H9 (cell line): ENCODE measurements at regions not wholly inside any gene's neighbourhood (a gene's known extent, or its start where the extent isn't known, plus 50 kb on each side); places are given as distances from the start of the nearest gene placed in this dataset.
A peak's percentile ranks its signal among the peaks of the same experiment; 100 is the strongest.
"Not testable (repeated sequence)": the region's sequence is repeated elsewhere in the genome, so short reads cannot be mapped to it uniquely, and the experiment has no call there.

ENCODE experiments used
- DNase-seq: peaks from one replicate; pipeline ENCODE4 v3.0.0-alpha.2; 2017
- H2AFZ ChIP-seq: one replicate; pipeline ENCODE4 v1.6.1; 2013; ENCODE audit warnings: mild to moderate bottlenecking, low read length, control low read depth, moderate library complexity
- H2AK5ac ChIP-seq: 2 replicates; pipeline ENCODE4 v1.6.1; 2013; ENCODE audit warnings: low read length, control low read depth, mixed read lengths; ENCODE audit not compliant: insufficient read length
- H2BK120ac ChIP-seq: one replicate; pipeline ENCODE4 v1.6.1; 2013; ENCODE audit warnings: low read depth, mild to moderate bottlenecking, low read length, control low read depth, inconsistent platforms; ENCODE audit not compliant: poor library complexity, severe bottlenecking
- H2BK12ac ChIP-seq: 2 replicates; pipeline ENCODE4 v1.6.1; 2013; ENCODE audit warnings: low read length, control low read depth, mixed read lengths, low read depth; ENCODE audit not compliant: insufficient read length
- H2BK15ac ChIP-seq: 2 replicates; pipeline ENCODE4 v1.6.1; 2013; ENCODE audit warnings: low read depth, low read length, control low read depth
- H2BK20ac ChIP-seq: one replicate; pipeline ENCODE4 v1.6.1; 2013; ENCODE audit warnings: low read depth, mild to moderate bottlenecking, low read length, control low read depth, inconsistent platforms; ENCODE audit not compliant: poor library complexity, severe bottlenecking
- H2BK5ac ChIP-seq: 2 replicates; pipeline ENCODE4 v1.6.1; 2013; ENCODE audit warnings: low read length, control low read depth, mixed read lengths; ENCODE audit not compliant: insufficient read length
- H3K14ac ChIP-seq: 2 replicates; pipeline ENCODE4 v1.6.1; 2013; ENCODE audit warnings: low read length, control low read depth; ENCODE audit not compliant: insufficient read depth
- H3K18ac ChIP-seq: 2 replicates; pipeline ENCODE4 v1.6.1; 2013; ENCODE audit warnings: low read depth, mild to moderate bottlenecking, mixed read lengths, low read length, control low read depth; ENCODE audit not compliant: insufficient read length
- H3K23ac ChIP-seq: 2 replicates; pipeline ENCODE4 v1.6.1; 2013; ENCODE audit warnings: low read length, control low read depth, mixed read lengths, low read depth; ENCODE audit not compliant: insufficient read length
- H3K23me2 ChIP-seq: 2 replicates; pipeline ENCODE4 v1.6.1; 2013; ENCODE audit warnings: low read depth, mild to moderate bottlenecking, mixed read lengths, low read length, control low read depth; ENCODE audit not compliant: insufficient read length, poor library complexity, severe bottlenecking
- H3K27ac ChIP-seq: 2 replicates; pipeline ENCODE4 v1.5.1; 2013; ENCODE audit warnings: low read length, control low read depth, mixed read lengths, low read depth; ENCODE audit not compliant: insufficient read length
- H3K27me3 ChIP-seq: 2 replicates; pipeline ENCODE4 v1.6.1; 2013; ENCODE audit warnings: low read length, control low read depth, inconsistent platforms; ENCODE audit not compliant: insufficient read depth
- H3K4ac ChIP-seq: 2 replicates; pipeline ENCODE4 v1.6.1; 2013; ENCODE audit warnings: low read depth, mild to moderate bottlenecking, control low read depth, inconsistent platforms, low read length, moderate library complexity
- H3K4me1 ChIP-seq: 2 replicates; pipeline ENCODE4 v1.6.1; 2013; ENCODE audit warnings: low read length, control low read depth, inconsistent platforms; ENCODE audit not compliant: insufficient read depth
- H3K4me2 ChIP-seq: 2 replicates; pipeline ENCODE4 v1.6.1; 2013; ENCODE audit warnings: low read length, control low read depth, mixed read lengths; ENCODE audit not compliant: insufficient read length, insufficient read depth
- H3K56ac ChIP-seq: 2 replicates; pipeline ENCODE4 v1.6.1; 2013; ENCODE audit warnings: low read depth, mild to moderate bottlenecking, mixed read lengths, low read length, control low read depth; ENCODE audit not compliant: insufficient read length
- H3K79me1 ChIP-seq: 2 replicates; pipeline ENCODE4 v1.6.1; 2013; ENCODE audit warnings: low read depth, mild to moderate bottlenecking, moderate library complexity, low read length, control low read depth, inconsistent platforms; ENCODE audit not compliant: insufficient read depth, poor library complexity, severe bottlenecking
- H3K79me2 ChIP-seq: 2 replicates; pipeline ENCODE4 v1.6.1; 2013; ENCODE audit warnings: low read length, control low read depth, inconsistent platforms; ENCODE audit not compliant: insufficient read depth
- H3K9ac ChIP-seq: 2 replicates; pipeline ENCODE4 v1.6.1; 2013; ENCODE audit warnings: low read length, control low read depth, mixed read lengths; ENCODE audit not compliant: insufficient read length; ENCODE audit errors: extremely low read depth
- H3K9me3 ChIP-seq: one replicate; pipeline ENCODE4 v1.6.1; 2013; ENCODE audit warnings: low read depth, low read length, inconsistent platforms; ENCODE audit not compliant: control insufficient read depth
- H3T11ph ChIP-seq: one replicate; pipeline ENCODE4 v1.6.1; 2013; ENCODE audit warnings: mild to moderate bottlenecking, low read length, control low read depth, inconsistent platforms
- H4K20me1 ChIP-seq: one replicate; pipeline ENCODE4 v1.6.1; 2013; ENCODE audit not compliant: control insufficient read depth, insufficient read length, insufficient read depth
- H4K5ac ChIP-seq: 2 replicates; pipeline ENCODE4 v1.6.1; 2013; ENCODE audit warnings: low read depth, mild to moderate bottlenecking, mixed read lengths, low read length, control low read depth; ENCODE audit not compliant: insufficient read length
- H4K8ac ChIP-seq: replicated peaks from 2 replicates; pipeline ENCODE4 v1.6.1; 2013; ENCODE audit warnings: low read length, control low read depth, mixed read lengths, low read depth; ENCODE audit not compliant: insufficient read length
- H4K91ac ChIP-seq: 2 replicates; pipeline ENCODE4 v1.6.1; 2013; ENCODE audit warnings: low read depth, mild to moderate bottlenecking, moderate library complexity, mixed read lengths, low read length, control low read depth; ENCODE audit not compliant: insufficient read length
- H3K27ac Mint-ChIP-seq, 3 experiments: 2 replicates in 2 of 3; 3 replicates in 1 of 3; pipeline ENCODE4 v1.8.0; 2020 to 2021; ENCODE audit warnings: mixed read lengths in 3 of 3, mild to moderate bottlenecking in 1 of 3, moderate library complexity in 1 of 3
- H3K27me3 Mint-ChIP-seq: 2 replicates; pipeline ENCODE4 v1.8.0; 2021; ENCODE audit warnings: low read depth, mild to moderate bottlenecking, moderate library complexity, mixed read lengths
- H3K36me3 Mint-ChIP-seq, 3 experiments: 2 replicates in 2 of 3; 3 replicates in 1 of 3; pipeline ENCODE4 v1.8.0; 2020 to 2021; ENCODE audit warnings: low read depth in 3 of 3, mixed read lengths in 3 of 3; ENCODE audit not compliant: insufficient read depth in 1 of 3
- H3K4me1 Mint-ChIP-seq, 2 experiments: 2 replicates each; pipeline ENCODE4 v1.8.0; 2020; ENCODE audit warnings: mixed read lengths in 2 of 2
- H3K4me3 Mint-ChIP-seq, 2 experiments: 2 replicates in 1 of 2; 3 replicates in 1 of 2; pipeline ENCODE4 v1.8.0; 2020 to 2021; ENCODE audit warnings: mild to moderate bottlenecking in 2 of 2, mixed read lengths in 2 of 2, moderate library complexity in 1 of 2
- H3K9me3 Mint-ChIP-seq, 2 experiments: 2 replicates in 1 of 2; 3 replicates in 1 of 2; pipeline ENCODE4 v1.8.0; 2020; ENCODE audit warnings: mild to moderate bottlenecking in 2 of 2, mixed read lengths in 2 of 2, moderate library complexity in 1 of 2
- CTCF ChIP-seq: fragments of 200-600 bp; sonication (generic); conservative IDR thresholded peaks from 3 replicates; pipeline ENCODE4 v1.8.0; 2021; ENCODE audit warnings: antibody characterized with exemption, mild to moderate bottlenecking
- WGBS: extraction: QIAGEN DNeasy Blood & Tissue Kit; methylation state at CpG from one replicate; pipeline ENCODE4 v1.1.7; 2013; ENCODE audit warnings: missing lambda C conversion rate, low lambda C conversion rate, mixed read lengths; ENCODE audit not compliant: insufficient read length; ENCODE audit errors: extremely low coverage; 5-methylcytosine and 5-hydroxymethylcytosine counted together

GRCh38 chr10:118832241-118832651 is 77.5 kb upstream of the CACUL1 start:
- H3K9me3 Mint-ChIP-seq: peaks cover 10% of the 10 kb centered on the region in 2 experiments; a peak in 4 of 5 replicates
- Histone ChIP-seq H3K18ac (no peak overlapping the region), H3K79me1 (no peaks in the 10 kb centered on the region), H4K8ac (no peak overlapping the region), H3K9ac (no peak overlapping the region), H3T11ph (no peak overlapping the region), H3K79me2 (no peaks in the 10 kb centered on the region), H3K4me2 (no peak overlapping the region), H4K91ac (no peak overlapping the region), H3K4me1 (no peaks in the 10 kb centered on the region), H4K5ac (no peak overlapping the region), H2BK120ac (no peak overlapping the region), H2AFZ (no peak overlapping the region), H3K4ac (no peak overlapping the region), H2BK15ac (no peak overlapping the region), H3K14ac (no peak overlapping the region), H3K23me2 (no peaks in the 10 kb centered on the region), H2BK5ac (no peak overlapping the region), H2BK12ac (no peak overlapping the region), H4K20me1 (no peaks in the 10 kb centered on the region), H2AK5ac (no peak overlapping the region), H3K9me3 (no peaks in the 10 kb centered on the region), H3K56ac (no peak overlapping the region), H3K23ac (no peak overlapping the region), H2BK20ac (no peak overlapping the region), H3K27ac (no peak overlapping the region), H3K27me3 (no peaks in the 10 kb centered on the region; the same call in 1 of the 2 replicates)
- peaks cover 6% of the 10 kb centered on the region; the same call in 1 of the 2 replicates for H3K27me3 Mint-ChIP-seq
- no CpG with 5 or more reads among the region's 7 CpGs for WGBS
- no peak overlapping the region for H3K4me3 Mint-ChIP-seq
- TF ChIP-seq CTCF: no peak
- DNase-seq: no peak
- H3K4me1 Mint-ChIP-seq: peaks cover 6 to 7% of the 10 kb centered on the region in 2 experiments; a peak in 2 of 4 replicates
- peak overlapping the region in 1 of 3 experiments; percentile 77; a peak in 1 of 7 replicates for H3K27ac Mint-ChIP-seq
- peaks cover 0 to 4% (median 0%) of the 10 kb centered on the region in 3 experiments; a peak in 1 of 7 replicates for H3K36me3 Mint-ChIP-seq

GRCh38 chr10:118834370-118834769 is 79.6 kb upstream of the CACUL1 start:
- H3K9ac ChIP-seq, H2BK5ac ChIP-seq, H3K27me3 ChIP-seq, H3K4me2 ChIP-seq, H3K4me1 ChIP-seq, H3K79me1 ChIP-seq, H2AFZ ChIP-seq, H3K4ac ChIP-seq, H3K4me1 Mint-ChIP-seq, H4K91ac ChIP-seq, H4K5ac ChIP-seq, H3K27me3 Mint-ChIP-seq, H2BK15ac ChIP-seq, H4K8ac ChIP-seq, H3K79me2 ChIP-seq, DNase-seq, H2AK5ac ChIP-seq, H3K27ac Mint-ChIP-seq, H3K27ac ChIP-seq, H3K23me2 ChIP-seq, H3K36me3 Mint-ChIP-seq, H3K23ac ChIP-seq, H3K9me3 ChIP-seq, H3K56ac ChIP-seq, H3K14ac ChIP-seq, H3K18ac ChIP-seq, H4K20me1 ChIP-seq, H3K4me3 Mint-ChIP-seq, H3T11ph ChIP-seq, H2BK20ac ChIP-seq, H3K9me3 Mint-ChIP-seq, H2BK120ac ChIP-seq, H2BK12ac ChIP-seq: not testable (repeated sequence)
- no CpG with 5 or more reads among the region's 5 CpGs for WGBS
